Left hindlimb (tissue), 1 donor: ENCODE measurements at regions not wholly inside any gene's neighbourhood (a gene's known extent, or its start where the extent isn't known, plus 50 kb on each side); places are given as distances from the start of the nearest gene placed in this dataset.

Experiments
- DNase-seq: peaks from one replicate; pipeline ENCODE4 v3.0.0-alpha.2; 2018

GRCh38 chr9:16202914-16203728, 650.3 kb downstream of the CCDC171 start:
- no peak for DNase-seq

- no peak for DNase-seq
Measured at GRCh38 chr9:16203729-16204573, 651.1 kb downstream of the CCDC171 start.

GRCh38 chr9:16205455-16205854, 652.6 kb downstream of the CCDC171 start:
- no peak for DNase-seq

GRCh38 chr9:16206518-16206917, 653.7 kb downstream of the CCDC171 start:
- DNase-seq = no peak

- peak; percentile 77 for DNase-seq
Measured at GRCh38 chr9:16207161-16207560, 654.3 kb downstream of the CCDC171 start.

GRCh38 chr9:16210440-16210839, 657.6 kb downstream of the CCDC171 start:
- DNase-seq = no peak

GRCh38 chr9:16211946-16212345, 658.5 kb downstream of the BNC2 start:
- DNase-seq = no peak

- DNase-seq = peak; percentile 74
Measured at GRCh38 chr9:16213781-16214515, 656.5 kb downstream of the BNC2 start.

GRCh38 chr9:16214677-16215352, 655.7 kb downstream of the BNC2 start:
- no peak for DNase-seq

GRCh38 chr9:16215353-16215680, 655.2 kb downstream of the BNC2 start:
- DNase-seq = no peak

GRCh38 chr9:16217943-16218701, 652.3 kb downstream of the BNC2 start:
- DNase-seq = no peak

GRCh38 chr9:16221366-16221765, 649.1 kb downstream of the BNC2 start:
- no peak for DNase-seq

GRCh38 chr9:16221822-16222547, 648.5 kb downstream of the BNC2 start:
- no peak for DNase-seq

GRCh38 chr9:16223074-16223871, 647.2 kb downstream of the BNC2 start:
- DNase-seq = no peak

GRCh38 chr9:16230731-16231130, 639.7 kb downstream of the BNC2 start:
- no peak for DNase-seq

- no peak for DNase-seq
Measured at GRCh38 chr9:16236311-16236710, 634.2 kb downstream of the BNC2 start.

- no peak for DNase-seq
Measured at GRCh38 chr9:16236882-16237281, 633.6 kb downstream of the BNC2 start.

GRCh38 chr9:16238623-16239138, 631.8 kb downstream of the BNC2 start:
- DNase-seq = no peak

GRCh38 chr9:16241231-16241630, 629.2 kb downstream of the BNC2 start:
- DNase-seq = no peak

- DNase-seq = no peak
Measured at GRCh38 chr9:16243798-16244197, 626.7 kb downstream of the BNC2 start.
